ENCODE measurements at regions not wholly inside any gene's neighbourhood (a gene's known extent, or its start where the extent isn't known, plus 50 kb on each side); places are given as distances from the start of the nearest gene placed in this dataset.

- DNase-seq = no peak
- no peaks in the 10 kb centered on the region for H3K4me1 ChIP-seq
Measured at GRCh38 chr1:168825820-168826219, 96.8 kb upstream of the DPT start.

GRCh38 chr1:168826269-168826668 lies 97.3 kb upstream of the DPT start:
- no peak for DNase-seq
- no peaks in the 10 kb centered on the region for H3K36me3 ChIP-seq
- H3K9me3 ChIP-seq = no peaks in the 10 kb centered on the region
- no peaks in the 10 kb centered on the region for H3K27me3 ChIP-seq
- no peak for ATAC-seq
- intact Hi-C loops (cut with DNase I) = no loop called here
- H3K4me3 ChIP-seq = no peak overlapping the region
- no peaks in the 10 kb centered on the region for H3K4me1 ChIP-seq
- H3K27ac ChIP-seq = no peak overlapping the region
- TF ChIP-seq CTCF (IDR thresholded peaks at IDR 0.05) = no peak

More at GRCh38 chr1:168825820-168826219, 96.8 kb upstream of the DPT start:
- no peaks in the 10 kb centered on the region for H3K27me3 ChIP-seq
- intact Hi-C loops (cut with DNase I) = no loop called here
- no peak overlapping the region for H3K4me3 ChIP-seq
- H3K36me3 ChIP-seq = no peaks in the 10 kb centered on the region
- no peak for ATAC-seq
- TF ChIP-seq CTCF (IDR thresholded peaks at IDR 0.05) = no peak
- no peaks in the 10 kb centered on the region for H3K9me3 ChIP-seq
- no peak overlapping the region for H3K27ac ChIP-seq

- Histone ChIP-seq H3K4me3 (no peak overlapping the region), H3K9me3 (no peaks in the 10 kb centered on the region), H3K27ac (no peak overlapping the region), H3K27me3 (no peaks in the 10 kb centered on the region), H3K4me1 (no peaks in the 10 kb centered on the region), H3K36me3 (no peaks in the 10 kb centered on the region)
- no peak for TF ChIP-seq CTCF (IDR thresholded peaks at IDR 0.05)
- intact Hi-C loops (cut with DNase I) = no loop called here
- DNase-seq (no peak), ATAC-seq (no peak)
Measured at GRCh38 chr1:168827557-168827956, 98.6 kb upstream of the DPT start.

GRCh38 chr1:168829876-168830275 lies 100.9 kb upstream of the DPT start:
- no peak for TF ChIP-seq CTCF (IDR thresholded peaks at IDR 0.05)
- intact Hi-C loops (cut with DNase I) = no loop called here
- no peak for ATAC-seq

GRCh38 chr1:168830562-168830961 lies 101.6 kb upstream of the DPT start:
- Histone ChIP-seq H3K4me1 (peaks cover 0 to 6% of the 10 kb centered on the region in 2 donors), H3K9me3 (no peaks in the 10 kb centered on the region), H3K27me3 (no peaks in the 10 kb centered on the region), H3K36me3 (no peaks in the 10 kb centered on the region), H3K27ac (no peak overlapping the region), H3K4me3 (no peak overlapping the region)
- ATAC-seq (no peak), DNase-seq (no peak)
- intact Hi-C loops (cut with DNase I) = no loop called here
- no peak for TF ChIP-seq CTCF (IDR thresholded peaks at IDR 0.05)

More at GRCh38 chr1:168829876-168830275, 100.9 kb upstream of the DPT start:
- Histone ChIP-seq H3K9me3 (no peaks in the 10 kb centered on the region), H3K36me3 (no peaks in the 10 kb centered on the region), H3K27me3 (no peaks in the 10 kb centered on the region), H3K4me3 (no peak overlapping the region), H3K4me1 (peaks cover 0 to 6% of the 10 kb centered on the region in 2 donors), H3K27ac (no peak overlapping the region)
- no peak for DNase-seq

All from left lung (tissue), 4 donors.